Neural crest cell (in vitro differentiated cells): ENCODE measurements at regions not wholly inside any gene's neighbourhood (a gene's known extent, or its start where the extent isn't known, plus 50 kb on each side); places are given as distances from the start of the nearest gene placed in this dataset.

Experiments used
- DNase-seq: peaks from one replicate; pipeline ENCODE4 v3.0.0; 2021; ENCODE audit warnings: low read depth, mixed read lengths, low spot score
- H3K27ac Mint-ChIP-seq: one replicate; pipeline ENCODE4 v1.8.0; 2021; ENCODE audit warnings: mild to moderate bottlenecking, mixed read lengths; ENCODE audit not compliant: unreplicated experiment
- H3K27me3 Mint-ChIP-seq: 2 replicates; pipeline ENCODE4 v1.8.0; 2021; ENCODE audit warnings: low read depth, mild to moderate bottlenecking, mixed read lengths
- H3K36me3 Mint-ChIP-seq: 2 replicates; pipeline ENCODE4 v1.8.0; 2021; ENCODE audit warnings: low read depth, mild to moderate bottlenecking, mixed read lengths
- H3K4me1 Mint-ChIP-seq: 2 replicates; pipeline ENCODE4 v1.8.0; 2021; ENCODE audit warnings: mixed read lengths
- H3K4me3 Mint-ChIP-seq: one replicate; pipeline ENCODE4 v1.8.0; 2021; ENCODE audit warnings: mild to moderate bottlenecking, mixed read lengths
- H3K9me3 Mint-ChIP-seq: 2 replicates; pipeline ENCODE4 v1.8.0; 2021; ENCODE audit warnings: mixed read lengths
- TF ChIP-seq, protein P1 (sequence below): fragments of 200-600 bp; sonication (generic); conservative IDR thresholded peaks from 2 replicates; pipeline ENCODE4 v1.5.0; 2021; ENCODE audit warnings: antibody characterized with exemption, mild to moderate bottlenecking

- H3K4me3 Mint-ChIP-seq, result no peak overlapping the region
- H3K27ac Mint-ChIP-seq, result no peak overlapping the region
- no peak for DNase-seq
- no peaks in the 10 kb centered on the region for H3K27me3 Mint-ChIP-seq
- TF ChIP-seq, protein P1, sequence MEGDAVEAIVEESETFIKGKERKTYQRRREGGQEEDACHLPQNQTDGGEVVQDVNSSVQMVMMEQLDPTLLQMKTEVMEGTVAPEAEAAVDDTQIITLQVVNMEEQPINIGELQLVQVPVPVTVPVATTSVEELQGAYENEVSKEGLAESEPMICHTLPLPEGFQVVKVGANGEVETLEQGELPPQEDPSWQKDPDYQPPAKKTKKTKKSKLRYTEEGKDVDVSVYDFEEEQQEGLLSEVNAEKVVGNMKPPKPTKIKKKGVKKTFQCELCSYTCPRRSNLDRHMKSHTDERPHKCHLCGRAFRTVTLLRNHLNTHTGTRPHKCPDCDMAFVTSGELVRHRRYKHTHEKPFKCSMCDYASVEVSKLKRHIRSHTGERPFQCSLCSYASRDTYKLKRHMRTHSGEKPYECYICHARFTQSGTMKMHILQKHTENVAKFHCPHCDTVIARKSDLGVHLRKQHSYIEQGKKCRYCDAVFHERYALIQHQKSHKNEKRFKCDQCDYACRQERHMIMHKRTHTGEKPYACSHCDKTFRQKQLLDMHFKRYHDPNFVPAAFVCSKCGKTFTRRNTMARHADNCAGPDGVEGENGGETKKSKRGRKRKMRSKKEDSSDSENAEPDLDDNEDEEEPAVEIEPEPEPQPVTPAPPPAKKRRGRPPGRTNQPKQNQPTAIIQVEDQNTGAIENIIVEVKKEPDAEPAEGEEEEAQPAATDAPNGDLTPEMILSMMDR, result no peak
- H3K36me3 Mint-ChIP-seq, result no peaks in the 10 kb centered on the region
- H3K9me3 Mint-ChIP-seq, result no peaks in the 10 kb centered on the region
- H3K4me1 Mint-ChIP-seq, result no peaks in the 10 kb centered on the region
Observed at GRCh38 chr7:348962-349743, 59.2 kb downstream of the FOXL3 start.

GRCh38 chr7:351256-351655, 61.3 kb downstream of the FOXL3 start:
- no peaks in the 10 kb centered on the region for H3K4me1 Mint-ChIP-seq
- no peaks in the 10 kb centered on the region for H3K36me3 Mint-ChIP-seq
- no peak for DNase-seq
- H3K4me3 Mint-ChIP-seq, result no peak overlapping the region
- H3K27ac Mint-ChIP-seq, result no peak overlapping the region
- no peaks in the 10 kb centered on the region for H3K9me3 Mint-ChIP-seq
- TF ChIP-seq, protein P1, result no peak
- H3K27me3 Mint-ChIP-seq, result no peaks in the 10 kb centered on the region

- H3K27ac Mint-ChIP-seq, result peak overlapping the region; percentile 20
- TF ChIP-seq, protein P1, result no peak
- H3K4me3 Mint-ChIP-seq, result no peak overlapping the region
- H3K27me3 Mint-ChIP-seq, result no peaks in the 10 kb centered on the region
- no peaks in the 10 kb centered on the region for H3K9me3 Mint-ChIP-seq
- DNase-seq, result no peak
- H3K36me3 Mint-ChIP-seq, result no peaks in the 10 kb centered on the region
- no peaks in the 10 kb centered on the region for H3K4me1 Mint-ChIP-seq
Observed at GRCh38 chr7:351681-352480, 61.9 kb downstream of the FOXL3 start.

DNA sequence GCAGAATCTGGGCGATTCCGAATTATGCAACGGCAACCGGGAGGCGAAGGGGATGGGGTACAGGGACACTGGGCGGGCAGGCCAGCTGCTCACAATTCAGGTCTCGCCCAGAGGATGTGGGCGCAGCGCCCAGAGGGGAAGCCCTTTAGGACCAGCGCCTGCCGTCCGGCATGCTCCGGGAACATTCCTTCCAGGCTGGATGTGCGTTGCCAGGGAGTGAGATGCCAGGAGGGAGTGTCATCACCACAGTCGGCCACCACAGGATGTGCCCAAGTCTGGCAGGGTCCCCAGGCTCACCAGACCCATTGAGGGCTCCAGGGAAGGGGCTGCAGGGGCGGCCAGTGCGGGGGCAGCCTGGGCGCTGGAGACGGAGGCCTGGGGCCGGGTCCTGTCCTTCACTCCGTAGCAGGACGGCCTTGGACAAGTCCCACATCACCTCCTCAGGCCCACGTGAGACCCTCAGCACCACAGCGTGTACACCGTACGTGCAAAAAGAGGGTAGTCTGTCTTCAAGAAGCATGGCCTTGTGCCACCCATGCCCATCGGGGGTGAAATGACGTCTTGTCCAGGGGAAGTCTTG, 63.9 kb downstream of the FOXL3 start:
- Mint-ChIP-seq H3K27ac (peak overlapping the region; percentile 27), H3K36me3 (no peaks in the 10 kb centered on the region), H3K9me3 (no peaks in the 10 kb centered on the region), H3K27me3 (no peaks in the 10 kb centered on the region), H3K4me3 (no peak overlapping the region), H3K4me1 (peaks cover 6% of the 10 kb centered on the region)
- DNase-seq, result no peak
- TF ChIP-seq, protein P1, result no peak

DNA sequence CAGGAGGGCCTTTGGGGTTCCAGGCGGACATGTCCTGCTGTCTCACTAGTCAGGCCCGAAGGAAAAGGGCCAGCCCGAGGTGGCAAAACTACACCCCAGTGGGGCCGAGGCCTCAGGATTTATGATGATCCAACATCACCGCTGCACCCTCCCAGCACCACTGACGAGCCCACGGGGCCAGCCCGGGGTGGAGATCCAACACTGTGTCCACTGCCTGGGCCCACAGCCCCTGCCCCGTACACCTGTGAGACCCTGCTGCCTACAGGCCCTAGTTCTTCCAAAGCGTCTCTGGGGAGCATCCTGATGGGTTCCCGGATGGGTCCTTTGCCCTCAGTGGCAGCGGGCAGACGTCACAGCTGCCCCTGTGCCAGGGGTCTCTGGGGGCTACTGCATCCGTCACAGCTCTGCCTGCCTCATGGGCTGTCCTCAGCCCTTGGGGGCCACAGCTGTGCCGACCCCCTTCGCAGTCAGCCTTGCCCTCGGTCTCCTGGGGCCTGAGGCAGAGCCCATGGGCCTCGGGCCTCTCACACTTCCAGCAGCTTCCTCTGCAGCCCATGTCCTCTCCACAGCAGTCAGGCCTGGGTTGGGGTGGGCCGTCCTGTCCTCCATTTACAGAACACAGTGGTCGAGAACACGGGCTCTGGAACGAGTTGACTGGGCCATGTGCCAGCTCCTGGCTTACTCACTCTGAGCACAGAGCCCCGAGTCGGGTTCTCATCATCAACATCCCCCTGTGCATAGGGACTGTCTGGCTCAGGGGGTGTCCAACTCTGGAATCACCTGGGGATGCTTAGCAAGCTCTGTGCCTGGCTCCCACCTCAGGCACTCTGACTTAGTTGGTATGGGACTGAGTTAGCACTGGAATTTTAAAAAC, 64.9 kb downstream of the FOXL3 start:
- no peak overlapping the region for H3K4me3 Mint-ChIP-seq
- no peak overlapping the region for H3K27ac Mint-ChIP-seq
- H3K36me3 Mint-ChIP-seq, result no peaks in the 10 kb centered on the region
- no peaks in the 10 kb centered on the region for H3K9me3 Mint-ChIP-seq
- peaks cover 6% of the 10 kb centered on the region for H3K4me1 Mint-ChIP-seq
- DNase-seq, result no peak
- no peaks in the 10 kb centered on the region for H3K27me3 Mint-ChIP-seq
- TF ChIP-seq, protein P1, result no peak
